ENCODE measurements at regions not wholly inside any gene's neighbourhood (a gene's known extent, or its start where the extent isn't known, plus 50 kb on each side); places are given as distances from the start of the nearest gene placed in this dataset.

DNA sequence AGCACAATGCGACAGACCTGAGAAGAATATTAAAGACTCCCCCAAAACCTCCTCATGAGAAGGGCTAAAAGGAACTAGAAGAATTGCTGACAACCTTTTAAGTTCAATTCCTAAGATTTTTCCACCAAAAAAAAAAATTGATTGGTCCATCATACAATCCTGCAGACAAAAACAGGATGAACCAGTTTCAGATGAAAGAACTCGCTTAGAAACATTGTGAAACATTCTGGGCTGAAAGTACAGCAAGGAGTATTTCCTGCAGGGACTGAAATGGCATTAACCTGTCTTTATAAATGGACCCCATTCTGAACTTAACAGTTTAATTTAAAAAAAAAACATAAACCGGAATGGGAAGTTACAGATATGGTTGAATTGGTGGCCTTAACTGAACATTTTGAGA lies 96.0 kb upstream of the FAM174B start:
- no TSS peak for BruUV-seq (replicated peaks)
- POLR2A ChIA-PET, result no interaction called here
- Histone ChIP-seq H3K9me3 (replicated peaks; ENCODE audit: control insufficient read depth, insufficient read depth, low read length) (no peaks in the 10 kb centered on the region), H3K27me3 (ENCODE audit: control insufficient read depth in 2 of 2, insufficient read depth in 2 of 2, low read length in 2 of 2) (no peaks in the 10 kb centered on the region), H3K4me3 (replicated peaks in 1 of 3; ENCODE audit: insufficient read depth in 1 of 3, low read depth in 1 of 3, low read length in 3 of 3) (no peak overlapping the region), H3K9ac (replicated peaks; ENCODE audit: extremely low read depth, insufficient read depth, low read length) (no peak overlapping the region), H3K27ac (ENCODE audit: insufficient read depth, low read depth, low read length) (no peak overlapping the region), H3K4me1 (ENCODE audit: control insufficient read depth, extremely low read depth, insufficient read depth, low read length) (no peaks in the 10 kb centered on the region), H3K36me3 (ENCODE audit: control insufficient read depth in 2 of 2, extremely low read depth in 1 of 2, insufficient read depth in 2 of 2, low read length in 2 of 2) (no peaks in the 10 kb centered on the region), H3K9me1 (replicated peaks; ENCODE audit: control insufficient read depth, extremely low read depth, insufficient read depth, low read length) (no peaks in the 10 kb centered on the region), H3K4me2 (ENCODE audit: insufficient read depth, low read length) (no peak overlapping the region), H4K20me1 (replicated peaks; ENCODE audit: control insufficient read depth, extremely low read depth, insufficient read depth, low read length) (no peaks in the 10 kb centered on the region), H2AFZ (ENCODE audit: low read depth, low read length) (no peak overlapping the region), H3K79me2 (ENCODE audit: control insufficient read depth, insufficient read depth, low read length) (no peaks in the 10 kb centered on the region)
- intact Hi-C loops (cut with micrococcal nuclease) (no loop called here), dilution Hi-C loops (cut with MboI; ENCODE audit: extremely low pct_ligation_motif_present, low sequenced_read_pairs) (no loop called here)
- TF ChIP-seq POLR2A (IDR thresholded peaks at IDR 0.05; ENCODE audit: low read depth, low read length) (no peak), GATA2 (IDR thresholded peaks at IDR 0.05; ENCODE audit: insufficient read depth, insufficient read length, low read depth, low read length) (no peak), POLR2AphosphoS5 (IDR thresholded peaks at IDR 0.05; ENCODE audit: insufficient read depth, low read depth, low read length) (no peak), JUN (IDR thresholded peaks at IDR 0.05; ENCODE audit: borderline replicate concordance, insufficient read depth, insufficient read length, low read depth) (no peak)
- TF ChIP-seq, protein P1, sequence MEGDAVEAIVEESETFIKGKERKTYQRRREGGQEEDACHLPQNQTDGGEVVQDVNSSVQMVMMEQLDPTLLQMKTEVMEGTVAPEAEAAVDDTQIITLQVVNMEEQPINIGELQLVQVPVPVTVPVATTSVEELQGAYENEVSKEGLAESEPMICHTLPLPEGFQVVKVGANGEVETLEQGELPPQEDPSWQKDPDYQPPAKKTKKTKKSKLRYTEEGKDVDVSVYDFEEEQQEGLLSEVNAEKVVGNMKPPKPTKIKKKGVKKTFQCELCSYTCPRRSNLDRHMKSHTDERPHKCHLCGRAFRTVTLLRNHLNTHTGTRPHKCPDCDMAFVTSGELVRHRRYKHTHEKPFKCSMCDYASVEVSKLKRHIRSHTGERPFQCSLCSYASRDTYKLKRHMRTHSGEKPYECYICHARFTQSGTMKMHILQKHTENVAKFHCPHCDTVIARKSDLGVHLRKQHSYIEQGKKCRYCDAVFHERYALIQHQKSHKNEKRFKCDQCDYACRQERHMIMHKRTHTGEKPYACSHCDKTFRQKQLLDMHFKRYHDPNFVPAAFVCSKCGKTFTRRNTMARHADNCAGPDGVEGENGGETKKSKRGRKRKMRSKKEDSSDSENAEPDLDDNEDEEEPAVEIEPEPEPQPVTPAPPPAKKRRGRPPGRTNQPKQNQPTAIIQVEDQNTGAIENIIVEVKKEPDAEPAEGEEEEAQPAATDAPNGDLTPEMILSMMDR (IDR thresholded peaks at IDR 0.05; ENCODE audit: extremely low read depth in 1 of 2, insufficient read depth in 1 of 2, low read depth in 1 of 2, low read length in 2 of 2), result no peak
- TF ChIP-seq, protein P2, sequence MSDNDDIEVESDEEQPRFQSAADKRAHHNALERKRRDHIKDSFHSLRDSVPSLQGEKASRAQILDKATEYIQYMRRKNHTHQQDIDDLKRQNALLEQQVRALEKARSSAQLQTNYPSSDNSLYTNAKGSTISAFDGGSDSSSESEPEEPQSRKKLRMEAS (IDR thresholded peaks at IDR 0.05; ENCODE audit: insufficient read depth, insufficient read length), result no peak
- FAIRE-seq, result no peak
- CTCF ChIA-PET, result no interaction called here
- no peak for DNase-seq (ENCODE audit: low read depth, low spot score)

DNA sequence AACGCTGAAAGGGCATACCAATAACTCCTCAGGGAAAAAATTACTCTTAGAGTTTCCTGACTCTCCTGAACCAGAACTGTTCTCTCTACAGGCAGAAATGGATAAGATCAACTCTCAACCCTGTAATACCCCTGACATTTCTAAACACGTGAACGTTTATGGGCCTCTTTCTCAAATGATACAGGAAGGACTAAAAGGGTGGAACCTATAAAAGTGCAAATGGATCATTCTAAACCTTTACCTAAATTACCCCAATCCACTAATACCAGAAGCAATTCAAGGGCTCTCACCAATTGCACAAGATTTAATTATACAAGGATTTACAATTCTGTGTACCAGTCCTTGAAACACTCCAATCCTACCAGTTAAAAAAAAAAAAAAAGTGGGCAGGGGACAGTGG lies 98.0 kb upstream of the FAM174B start:
- H3K4me3 ChIP-seq (replicated peaks in 1 of 3; ENCODE audit: insufficient read depth in 1 of 3, low read depth in 1 of 3, low read length in 3 of 3), result no peak overlapping the region
- POLR2A ChIA-PET, result no interaction called here
- intact Hi-C loops (cut with micrococcal nuclease), result no loop called here
- no peaks in the 10 kb centered on the region for H3K9me3 ChIP-seq (replicated peaks; ENCODE audit: control insufficient read depth, insufficient read depth, low read length)
- H2AFZ ChIP-seq (ENCODE audit: low read depth, low read length), result no peak overlapping the region
- no peaks in the 10 kb centered on the region for H3K27me3 ChIP-seq (ENCODE audit: control insufficient read depth in 2 of 2, insufficient read depth in 2 of 2, low read length in 2 of 2)
- FAIRE-seq (no peak), DNase-seq (ENCODE audit: low read depth, low spot score) (no peak)
- dilution Hi-C loops (cut with MboI; ENCODE audit: extremely low pct_ligation_motif_present, low sequenced_read_pairs), result no loop called here
- H3K4me1 ChIP-seq (ENCODE audit: control insufficient read depth, extremely low read depth, insufficient read depth, low read length), result no peaks in the 10 kb centered on the region
- no peak overlapping the region for H3K4me2 ChIP-seq (ENCODE audit: insufficient read depth, low read length)
- CTCF ChIA-PET, result no interaction called here
- H4K20me1 ChIP-seq (replicated peaks; ENCODE audit: control insufficient read depth, extremely low read depth, insufficient read depth, low read length), result no peaks in the 10 kb centered on the region
- no peaks in the 10 kb centered on the region for H3K9me1 ChIP-seq (replicated peaks; ENCODE audit: control insufficient read depth, extremely low read depth, insufficient read depth, low read length)
- H3K36me3 ChIP-seq (ENCODE audit: control insufficient read depth in 2 of 2, extremely low read depth in 1 of 2, insufficient read depth in 2 of 2, low read length in 2 of 2), result no peaks in the 10 kb centered on the region
- no peak overlapping the region for H3K9ac ChIP-seq (replicated peaks; ENCODE audit: extremely low read depth, insufficient read depth, low read length)
- BruUV-seq (replicated peaks), result no TSS peak
- TF ChIP-seq EZH2 (IDR thresholded peaks at IDR 0.05; ENCODE audit: borderline replicate concordance, low read depth, low read length, severe bottlenecking) (no peak), JUN (IDR thresholded peaks at IDR 0.05; ENCODE audit: borderline replicate concordance, insufficient read depth, insufficient read length, low read depth) (no peak), POLR2AphosphoS5 (IDR thresholded peaks at IDR 0.05; ENCODE audit: insufficient read depth, low read depth, low read length) (no peak), GATA2 (IDR thresholded peaks at IDR 0.05; ENCODE audit: insufficient read depth, insufficient read length, low read depth, low read length) (no peak), FOS (IDR thresholded peaks at IDR 0.05; ENCODE audit: borderline replicate concordance, insufficient read depth, low read length) (no peak), POLR2A (IDR thresholded peaks at IDR 0.05; ENCODE audit: low read depth, low read length) (no peak), MYC (IDR thresholded peaks at IDR 0.05; ENCODE audit: low read depth, low read length) (no peak)
- TF ChIP-seq, protein P2 (IDR thresholded peaks at IDR 0.05; ENCODE audit: insufficient read depth, insufficient read length), result no peak
- TF ChIP-seq, protein P1 (IDR thresholded peaks at IDR 0.05; ENCODE audit: extremely low read depth in 1 of 2, insufficient read depth in 1 of 2, low read depth in 1 of 2, low read length in 2 of 2), result no peak
- no peaks in the 10 kb centered on the region for H3K79me2 ChIP-seq (ENCODE audit: control insufficient read depth, insufficient read depth, low read length)
- no peak overlapping the region for H3K27ac ChIP-seq (ENCODE audit: insufficient read depth, low read depth, low read length)
